H1 (cell line): ENCODE measurements at regions not wholly inside any gene's neighbourhood (a gene's known extent, or its start where the extent isn't known, plus 50 kb on each side); places are given as distances from the start of the nearest gene placed in this dataset.

Experiments
- CTCF ChIA-PET: fragments of 300-600 bp; sonication (Branson Sonifier 250); formaldehyde crosslinking; loops from one replicate; lab custom pipeline; 2021; ENCODE audit not compliant: partially characterized antibody; lab: Charles Lee
- POLR2A ChIA-PET: fragments of 300-600 bp; sonication (Branson Sonifier 250); formaldehyde crosslinking; loops from one replicate; lab custom pipeline; 2021; ENCODE audit warnings: inconsistent platforms; ENCODE audit not compliant: partially characterized antibody; lab: Charles Lee
- DNase-seq, 2 experiments: peaks; one replicate each; pipeline versions ENCODE4 v3.0.0 to v3.0.0-alpha.2; 2010 to 2022; ENCODE audit warnings: low spot score in 2 of 2, low read depth in 1 of 2, mixed read lengths in 1 of 2
- FAIRE-seq: peaks from 2 replicates; lab custom pipeline; 2011; peaks lifted over from hg19 to GRCh38; lab: Jason Lieb, UNC
- H2AFZ ChIP-seq: 2 replicates; pipeline ENCODE4 v1.8.1; 2012; ENCODE audit warnings: low read length, inconsistent platforms
- H2AK5ac ChIP-seq: 2 replicates; pipeline ENCODE4 v1.6.1; 2013; ENCODE audit warnings: low read depth, low read length
- H2BK120ac ChIP-seq: replicated peaks from 2 replicates; pipeline ENCODE3; 2013; ENCODE audit warnings: low read depth, low read length, inconsistent platforms
- H2BK12ac ChIP-seq: 2 replicates; pipeline ENCODE4 v1.6.1; 2013; ENCODE audit warnings: low read depth, low read length
- H2BK15ac ChIP-seq: 2 replicates; pipeline ENCODE4 v1.6.1; 2013; ENCODE audit warnings: low read length
- H2BK20ac ChIP-seq: 2 replicates; pipeline ENCODE4 v1.6.1; 2013; ENCODE audit warnings: low read length
- H2BK5ac ChIP-seq: 2 replicates; pipeline ENCODE4 v1.6.1; 2013; ENCODE audit warnings: low read depth, low read length
- H3K14ac ChIP-seq: 2 replicates; pipeline ENCODE4 v1.6.1; 2013; ENCODE audit warnings: inconsistent platforms; ENCODE audit not compliant: insufficient read length
- H3K18ac ChIP-seq: 2 replicates; pipeline ENCODE4 v1.6.1; 2013; ENCODE audit warnings: low read length; ENCODE audit errors: extremely low read depth
- H3K23ac ChIP-seq: 2 replicates; pipeline ENCODE4 v1.6.1; 2013; ENCODE audit warnings: inconsistent platforms; ENCODE audit not compliant: insufficient read length
- H3K23me2 ChIP-seq: 2 replicates; pipeline ENCODE4 v1.6.1; 2013; ENCODE audit warnings: low read depth, low read length
- H3K27ac ChIP-seq: 2 replicates; pipeline ENCODE4 v1.6.1; 2011; ENCODE audit warnings: low read depth, low read length, inconsistent platforms
- H3K27me3 ChIP-seq, 4 experiments: replicated peaks in 1 of 4; 1 replicate in 1 of 4; 2 replicates in 3 of 4; pipeline versions ENCODE4 v1.6.1 to v1.8.1; 2011 to 2013; ENCODE audit warnings: low read length in 3 of 4, mild to moderate bottlenecking in 3 of 4, inconsistent platforms in 2 of 4, mixed read lengths in 2 of 4, moderate library complexity in 1 of 4; ENCODE audit not compliant: control insufficient read depth in 3 of 4, insufficient read depth in 3 of 4; ENCODE audit errors: extremely low read depth in 1 of 4
- H3K36me3 ChIP-seq, 4 experiments: 2 replicates each; pipeline versions ENCODE4 v1.6.1 to v1.8.1; 2011 to 2013; ENCODE audit warnings: mild to moderate bottlenecking in 4 of 4, low read length in 3 of 4, moderate library complexity in 2 of 4, control low read depth in 1 of 4, inconsistent platforms in 1 of 4; ENCODE audit not compliant: insufficient read depth in 4 of 4, control insufficient read depth in 2 of 4
- H3K4ac ChIP-seq: replicated peaks from 2 replicates; pipeline ENCODE3; 2013; ENCODE audit warnings: low read length, low read depth, mixed read lengths, inconsistent platforms; ENCODE audit not compliant: insufficient read length
- H3K4me1 ChIP-seq, 4 experiments: replicated peaks in 1 of 4; 1 replicate in 1 of 4; 2 replicates in 3 of 4; pipeline versions ENCODE4 v1.6.1 to v1.8.1; 2011 to 2013; ENCODE audit warnings: low read length in 3 of 4, inconsistent platforms in 2 of 4, mixed read lengths in 1 of 4; ENCODE audit not compliant: insufficient read depth in 4 of 4, control insufficient read depth in 3 of 4
- H3K4me2 ChIP-seq, 2 experiments: 2 replicates each; pipeline versions ENCODE4 v1.6.1 to v1.8.1; 2011 to 2013; ENCODE audit warnings: low read depth in 2 of 2, low read length in 2 of 2, control low read depth in 1 of 2, inconsistent platforms in 1 of 2, mild to moderate bottlenecking in 1 of 2; ENCODE audit not compliant: insufficient read depth in 1 of 2
- H3K4me3 ChIP-seq, 4 experiments: fragments of 200-600, 300-600 bp in 1 of 4; sonication (generic), shearing (Covaris generic), sonication (Bioruptor Twin) in 1 of 4; 2 replicates each; pipeline versions ENCODE4 v1.5.1 to v1.8.1; 2011 to 2016; ENCODE audit warnings: low read length in 4 of 4, low read depth in 3 of 4, control low read depth in 2 of 4, inconsistent platforms in 2 of 4, mild to moderate bottlenecking in 2 of 4, mixed read lengths in 1 of 4, moderate library complexity in 1 of 4; ENCODE audit not compliant: insufficient read depth in 2 of 4; ENCODE audit errors: extremely low read depth in 1 of 4
- H3K56ac ChIP-seq: replicated peaks from 2 replicates; pipeline ENCODE3; 2013; ENCODE audit warnings: low read depth, mild to moderate bottlenecking, mixed read lengths, low read length, inconsistent platforms; ENCODE audit not compliant: insufficient read length
- H3K79me1 ChIP-seq: 2 replicates; pipeline ENCODE4 v1.6.1; 2013; ENCODE audit warnings: low read depth, low read length, control low read depth
- H3K79me2 ChIP-seq, 2 experiments: 2 replicates each; pipeline versions ENCODE4 v1.6.1 to v1.8.1; 2012 to 2013; ENCODE audit warnings: low read length in 2 of 2, mild to moderate bottlenecking in 2 of 2, inconsistent platforms in 1 of 2; ENCODE audit not compliant: insufficient read depth in 2 of 2, control insufficient read depth in 1 of 2
- H3K9ac ChIP-seq, 4 experiments: replicated peaks in 1 of 4; 1 replicate in 1 of 4; 2 replicates in 3 of 4; pipeline versions ENCODE4 v1.6.1 to v1.8.1; 2011 to 2013; ENCODE audit warnings: low read depth in 3 of 4, low read length in 3 of 4, control low read depth in 2 of 4, mild to moderate bottlenecking in 2 of 4, moderate library complexity in 2 of 4, inconsistent platforms in 1 of 4; ENCODE audit errors: extremely low read depth in 1 of 4
- H3K9me3 ChIP-seq, 2 experiments: 2 replicates each; pipeline versions ENCODE4 v1.6.1 to v1.8.1; 2012 to 2013; ENCODE audit warnings: mild to moderate bottlenecking in 2 of 2, moderate library complexity in 2 of 2, control low read depth in 1 of 2, inconsistent platforms in 1 of 2, low read depth in 1 of 2, low read length in 1 of 2, mixed read lengths in 1 of 2; ENCODE audit not compliant: insufficient read depth in 2 of 2
- H4K20me1 ChIP-seq, 2 experiments: replicated peaks in 1 of 2; 2 replicates each; pipeline versions ENCODE3 to v1.8.1; 2011 to 2013; ENCODE audit warnings: inconsistent platforms in 2 of 2, low read length in 2 of 2, mild to moderate bottlenecking in 1 of 2; ENCODE audit not compliant: insufficient read depth in 2 of 2, control insufficient read depth in 1 of 2
- H4K5ac ChIP-seq: 2 replicates; pipeline ENCODE4 v1.6.1; 2013; ENCODE audit warnings: low read length, low read depth, mixed read lengths, inconsistent platforms; ENCODE audit not compliant: insufficient read length
- H4K8ac ChIP-seq: 2 replicates; pipeline ENCODE4 v1.8.0; 2013; ENCODE audit warnings: mild to moderate bottlenecking, moderate library complexity, low read length, inconsistent platforms; ENCODE audit not compliant: insufficient read depth; ENCODE audit errors: extremely low read depth
- H4K91ac ChIP-seq: replicated peaks from 2 replicates; pipeline ENCODE3; 2013; ENCODE audit warnings: low read length, mixed read lengths, inconsistent platforms; ENCODE audit not compliant: insufficient read length
- ASH2L ChIP-seq: fragments of 200-600, 300-600 bp; sonication (generic); IDR thresholded peaks from one replicate; pipeline ENCODE4 v1.7.1; 2017; ENCODE audit warnings: low read length
- CEBPB ChIP-seq: IDR thresholded peaks from 2 replicates; pipeline ENCODE4 v1.6.1; 2012; ENCODE audit warnings: low read depth, low read length
- CREB1 ChIP-seq: IDR thresholded peaks from 2 replicates; pipeline ENCODE4 v1.6.1; 2012; ENCODE audit warnings: inconsistent platforms
- CTCF ChIP-seq, 3 experiments: IDR thresholded peaks; 1 replicate in 2 of 3; 2 replicates in 1 of 3; pipeline versions ENCODE4 v1.5.1 to v1.6.1; 2011; ENCODE audit warnings: low read length in 3 of 3, mild to moderate bottlenecking in 3 of 3, inconsistent platforms in 2 of 3, low read depth in 1 of 3, moderate library complexity in 1 of 3; ENCODE audit not compliant: insufficient read depth in 1 of 3; ENCODE audit errors: control extremely low read depth in 1 of 3
- JUN ChIP-seq: IDR thresholded peaks from 2 replicates; pipeline ENCODE4 v1.6.1; 2011; ENCODE audit warnings: low read depth, mild to moderate bottlenecking, improper control_type of control experiment, low read length
- JUND ChIP-seq: IDR thresholded peaks from 2 replicates; pipeline ENCODE4 v1.6.1; 2011; ENCODE audit warnings: mild to moderate bottlenecking, improper control_type of control experiment, low read length
- KDM1A ChIP-seq: fragments of 200-600, 300-600 bp; sonication (generic); IDR thresholded peaks from 2 replicates; pipeline ENCODE4 v1.7.1; 2016; ENCODE audit warnings: mild to moderate bottlenecking, low read length, borderline replicate concordance
- KDM5A ChIP-seq: fragments of 200-600 bp; IDR thresholded peaks from 2 replicates; pipeline ENCODE4 v1.7.1; 2012; ENCODE audit warnings: mild to moderate bottlenecking, low read length, inconsistent platforms, mixed read lengths
- POLR2A ChIP-seq, 2 experiments: IDR thresholded peaks; 1 replicate in 1 of 2; 2 replicates in 1 of 2; pipeline ENCODE4 v1.6.1; 2011; ENCODE audit warnings: low read depth in 2 of 2, low read length in 2 of 2, mild to moderate bottlenecking in 2 of 2; ENCODE audit errors: control extremely low read depth in 1 of 2
- RNF2 ChIP-seq: fragments of 200-900, 300-1000 bp; sonication (generic); IDR thresholded peaks from 2 replicates; pipeline ENCODE4 v1.7.1; 2016; ENCODE audit warnings: borderline replicate concordance, low read depth, mild to moderate bottlenecking, antibody characterized with exemption, low read length; ENCODE audit not compliant: poor library complexity, severe bottlenecking; ENCODE audit errors: missing control alignments
- SP4 ChIP-seq: IDR thresholded peaks from 2 replicates; pipeline ENCODE4 v1.6.1; 2012; ENCODE audit warnings: low read length, inconsistent platforms
- WGBS, 2 experiments: shearing (Covaris generic) in 1 of 2; methylation state at CpG; one replicate each; pipeline versions ENCODE4 v1.1.6 to v1.1.7; 2013 to 2015; ENCODE audit warnings: low lambda C conversion rate in 2 of 2, mixed read lengths in 2 of 2, inconsistent platforms in 1 of 2, low coverage in 1 of 2, missing lambda C conversion rate in 1 of 2; ENCODE audit not compliant: insufficient replicate concordance in 2 of 2, insufficient coverage in 1 of 2, insufficient read length in 1 of 2; ENCODE audit errors: extremely low coverage in 1 of 2, missing lambda C conversion rate in 1 of 2; 5-methylcytosine and 5-hydroxymethylcytosine counted together
- TF ChIP-seq, protein P1 (sequence below): IDR thresholded peaks from 2 replicates; pipeline ENCODE4 v1.6.1; 2012; ENCODE audit warnings: inconsistent platforms

GRCh38 chr13:33636955-33637670 lies 180.8 kb upstream of the RFC3 start:
- CTCF ChIA-PET: no interaction called here
- Histone ChIP-seq H3K9me3 (no peaks in the 10 kb centered on the region), H3K56ac (no peak overlapping the region), H3K36me3 (no peaks in the 10 kb centered on the region), H2AFZ (no peak overlapping the region), H2BK15ac (no peak overlapping the region), H2AK5ac (no peak overlapping the region), H3K4me2 (no peak overlapping the region), H3K23me2 (no peaks in the 10 kb centered on the region), H4K20me1 (no peaks in the 10 kb centered on the region), H3K27me3 (no peaks in the 10 kb centered on the region), H3K27ac (no peak overlapping the region), H2BK20ac (no peak overlapping the region), H2BK5ac (no peak overlapping the region), H3K4ac (no peak overlapping the region), H2BK12ac (no peak overlapping the region), H3K18ac (no peak overlapping the region), H3K9ac (no peak overlapping the region), H3K4me3 (no peak overlapping the region), H3K79me1 (no peaks in the 10 kb centered on the region), H4K8ac (no peak overlapping the region), H3K79me2 (no peaks in the 10 kb centered on the region), H3K4me1 (peaks cover 2 to 16% (median 9%) of the 10 kb centered on the region in 4 experiments; a peak in 4 of 7 replicates), H3K23ac (no peak overlapping the region), H4K5ac (no peak overlapping the region), H3K14ac (no peak overlapping the region), H2BK120ac (peak overlapping the region; percentile 38), H4K91ac (peak overlapping the region; percentile 17)
- DNase-seq: no peak
- WGBS, 2 experiments: 87% methylated on average over 3 of the region's 3 CpGs; no CpG with 5 or more reads in 1 of the 2 experiments
- POLR2A ChIA-PET: no interaction called here
- FAIRE-seq: no peak
- TF ChIP-seq CREB1 (no peak), KDM5A (no peak), CEBPB (no peak), SP4 (no peak), JUND (no peak), KDM1A (no peak), RNF2 (no peak), ASH2L (no peak), CTCF (IDR thresholded peaks at IDR 0.05; ENCODE audit: control extremely low read depth in 1 of 3, insufficient read depth in 1 of 3, low read depth in 1 of 3, low read length in 3 of 3) (no peak), JUN (no peak), POLR2A (IDR thresholded peaks at IDR 0.05; ENCODE audit: control extremely low read depth in 1 of 2, low read depth in 2 of 2, low read length in 2 of 2) (no peak)
- TF ChIP-seq, protein P1, sequence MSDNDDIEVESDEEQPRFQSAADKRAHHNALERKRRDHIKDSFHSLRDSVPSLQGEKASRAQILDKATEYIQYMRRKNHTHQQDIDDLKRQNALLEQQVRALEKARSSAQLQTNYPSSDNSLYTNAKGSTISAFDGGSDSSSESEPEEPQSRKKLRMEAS: no peak
